Smooth muscle cell (in vitro differentiated cells): ENCODE measurements at regions not wholly inside any gene's neighbourhood (a gene's known extent, or its start where the extent isn't known, plus 50 kb on each side); places are given as distances from the start of the nearest gene placed in this dataset.

ENCODE experiments used
- DNase-seq: peaks from one replicate; lab custom pipeline; 2025; ENCODE audit not compliant: unreplicated experiment; lab: John Stamatoyannopoulos, UW
- H2AFZ ChIP-seq: fragments of 200-600 bp; sonication (generic); 2 replicates; pipeline ENCODE4 v1.6.0; 2016; ENCODE audit warnings: antibody characterized with exemption, low read depth, mild to moderate bottlenecking
- H3F3A ChIP-seq: fragments of 200-600 bp; sonication (generic); 2 replicates; pipeline ENCODE4 v1.6.0; 2017; ENCODE audit warnings: antibody characterized with exemption, low read depth
- H3K27ac ChIP-seq: fragments of 200-600 bp; sonication (generic); 2 replicates; pipeline ENCODE4 v1.5.1; 2016; ENCODE audit warnings: low read depth, mild to moderate bottlenecking
- H3K27me3 ChIP-seq: fragments of 200-600 bp; sonication (generic); 2 replicates; pipeline ENCODE4 v1.6.1; 2016; ENCODE audit warnings: low read depth, mild to moderate bottlenecking
- H3K36me3 ChIP-seq: fragments of 200-600 bp; sonication (generic); 2 replicates; pipeline ENCODE4 v1.5.1; 2016; ENCODE audit warnings: low read depth
- H3K4me1 ChIP-seq: fragments of 200-600 bp; sonication (generic); 2 replicates; pipeline ENCODE4 v1.5.1; 2016; ENCODE audit warnings: low read depth
- H3K4me2 ChIP-seq: fragments of 200-600 bp; sonication (generic); 2 replicates; pipeline ENCODE4 v1.6.0; 2016; ENCODE audit warnings: mild to moderate bottlenecking
- H3K4me3 ChIP-seq: fragments of 200-600 bp; sonication (generic); 2 replicates; pipeline ENCODE4 v1.5.1; 2016; ENCODE audit warnings: mild to moderate bottlenecking
- H3K79me2 ChIP-seq: fragments of 200-600 bp; sonication (generic); 2 replicates; pipeline ENCODE4 v1.6.0; 2016; ENCODE audit warnings: low read depth, mild to moderate bottlenecking
- H3K9ac ChIP-seq: fragments of 200-600 bp; sonication (generic); 2 replicates; pipeline ENCODE4 v1.6.0; 2016; ENCODE audit warnings: low read depth
- H3K9me3 ChIP-seq: fragments of 200-600 bp; sonication (generic); replicated peaks from 2 replicates; pipeline ENCODE4 v1.5.1; 2016; ENCODE audit warnings: low read depth
- H4K20me1 ChIP-seq: fragments of 200-600 bp; sonication (generic); 2 replicates; pipeline ENCODE4 v1.6.0; 2016; ENCODE audit warnings: low read depth
- CTCF ChIP-seq: fragments of 200-600 bp; sonication (generic); IDR thresholded peaks from 2 replicates; pipeline ENCODE4 v1.5.1; 2017; ENCODE audit warnings: borderline replicate concordance, mild to moderate bottlenecking, antibody characterized with exemption; ENCODE audit not compliant: insufficient read depth, poor library complexity, severe bottlenecking
- WGBS: methylation state at CpG from one replicate; pipeline ENCODE4 v1.1.7; 2016; ENCODE audit warnings: low lambda C conversion rate; 5-methylcytosine and 5-hydroxymethylcytosine counted together

DNA sequence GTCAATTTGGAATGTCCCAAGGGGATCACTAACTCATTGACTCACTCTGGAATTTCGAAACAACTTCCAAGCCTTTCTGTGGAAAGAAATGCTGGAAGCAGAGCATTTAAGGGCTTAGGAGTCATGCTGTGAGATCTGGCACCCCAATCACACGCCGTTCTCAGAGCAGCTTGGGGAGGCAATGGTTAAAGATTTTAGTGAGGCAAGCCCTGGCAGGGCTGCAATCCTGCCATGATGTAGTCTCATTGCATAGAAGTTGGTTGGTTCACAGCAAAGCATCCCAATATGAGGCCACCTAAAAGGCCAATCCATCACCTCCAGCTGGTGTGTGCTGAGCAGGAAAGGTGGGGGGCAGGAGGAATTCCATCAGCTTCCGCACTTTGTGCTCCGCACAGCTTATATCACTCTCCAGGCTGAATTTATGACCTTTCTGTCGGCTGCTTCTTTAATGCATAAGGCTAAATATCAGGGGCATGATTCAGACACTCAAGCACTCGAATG lies 1043.9 kb upstream of the POU3F3 start:
- H3K9ac ChIP-seq, result no peak overlapping the region
- DNase-seq, result no peak
- H3K79me2 ChIP-seq, result no peaks in the 10 kb centered on the region
- no peak overlapping the region for H3K27ac ChIP-seq
- H3K36me3 ChIP-seq, result no peaks in the 10 kb centered on the region
- no peaks in the 10 kb centered on the region for H3K27me3 ChIP-seq
- H3K4me1 ChIP-seq, result peaks cover 7% of the 10 kb centered on the region
- no peaks in the 10 kb centered on the region for H3F3A ChIP-seq
- H2AFZ ChIP-seq, result no peak overlapping the region
- H3K4me3 ChIP-seq, result no peak overlapping the region
- no peaks in the 10 kb centered on the region for H3K9me3 ChIP-seq
- 71% methylated on average over 7 of the region's 7 CpGs for WGBS
- no peak overlapping the region for H3K4me2 ChIP-seq
- no peaks in the 10 kb centered on the region for H4K20me1 ChIP-seq
- no peak for TF ChIP-seq CTCF

DNA sequence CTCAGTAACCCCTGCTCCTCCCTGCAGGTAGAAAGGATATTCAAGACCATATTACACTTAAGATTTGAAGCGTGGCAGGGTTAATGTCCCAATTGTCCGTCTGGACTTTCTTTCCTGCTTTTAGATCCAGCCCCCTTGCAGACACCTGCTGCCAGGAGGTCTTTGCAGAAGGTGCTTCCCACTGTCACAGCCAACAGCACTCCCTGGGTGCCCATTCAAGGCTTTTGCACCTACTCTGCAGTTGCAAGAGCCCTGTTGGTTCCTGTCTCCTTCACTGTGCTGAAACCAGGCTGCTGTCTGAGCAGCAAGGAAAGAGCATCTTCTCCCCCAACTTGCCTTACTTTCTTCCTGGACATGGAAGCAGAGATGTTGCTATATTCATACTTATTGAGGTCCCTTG lies 1043.0 kb upstream of the POU3F3 start:
- TF ChIP-seq CTCF, result no peak
- no peak overlapping the region for H2AFZ ChIP-seq
- H3K27ac ChIP-seq, result no peak overlapping the region
- 93% methylated on average over 2 of the region's 2 CpGs for WGBS
- H3K4me1 ChIP-seq, result peaks cover 7% of the 10 kb centered on the region
- H3K9ac ChIP-seq, result no peak overlapping the region
- H4K20me1 ChIP-seq, result no peaks in the 10 kb centered on the region
- no peak overlapping the region for H3K4me2 ChIP-seq
- no peaks in the 10 kb centered on the region for H3F3A ChIP-seq
- no peaks in the 10 kb centered on the region for H3K36me3 ChIP-seq
- no peak for DNase-seq
- H3K79me2 ChIP-seq, result no peaks in the 10 kb centered on the region
- no peaks in the 10 kb centered on the region for H3K9me3 ChIP-seq
- H3K27me3 ChIP-seq, result no peaks in the 10 kb centered on the region
- no peak overlapping the region for H3K4me3 ChIP-seq

GRCh38 chr2:103814016-103814415 lies 1039.9 kb upstream of the POU3F3 start:
- Histone ChIP-seq H3K27me3 (no peaks in the 10 kb centered on the region), H3K4me1 (peaks cover 6% of the 10 kb centered on the region), H3K9me3 (no peaks in the 10 kb centered on the region), H3K4me3 (no peak overlapping the region), H3K27ac (no peak overlapping the region), H4K20me1 (no peaks in the 10 kb centered on the region), H3K9ac (no peak overlapping the region), H2AFZ (no peak overlapping the region), H3F3A (no peaks in the 10 kb centered on the region), H3K79me2 (no peaks in the 10 kb centered on the region), H3K36me3 (no peaks in the 10 kb centered on the region), H3K4me2 (no peak overlapping the region)
- 69% methylated on average over 3 of the region's 3 CpGs for WGBS
- no peak for TF ChIP-seq CTCF
- no peak for DNase-seq

GRCh38 chr2:103815731-103816130 lies 1038.2 kb upstream of the POU3F3 start:
- Histone ChIP-seq H3K79me2 (no peaks in the 10 kb centered on the region), H3K27me3 (no peaks in the 10 kb centered on the region), H3K4me2 (no peak overlapping the region), H3K4me1 (no peaks in the 10 kb centered on the region), H3K27ac (no peak overlapping the region), H3K9ac (no peak overlapping the region), H3F3A (no peaks in the 10 kb centered on the region), H4K20me1 (no peaks in the 10 kb centered on the region), H2AFZ (no peak overlapping the region), H3K9me3 (no peaks in the 10 kb centered on the region), H3K4me3 (no peak overlapping the region), H3K36me3 (no peaks in the 10 kb centered on the region)
- no peak for DNase-seq
- TF ChIP-seq CTCF, result no peak
- 64% methylated on average over 1 of the region's 1 CpG for WGBS
